DND-41 (cell line): ENCODE measurements at regions not wholly inside any gene's neighbourhood (a gene's known extent, or its start where the extent isn't known, plus 50 kb on each side); places are given as distances from the start of the nearest gene placed in this dataset.

Experiments used
- ATAC-seq: fragments of 200-7000 bp; cut with Tn5 transposase; 3 replicates; pipeline ENCODE4 v1.9.1; 2021; ENCODE audit warnings: low read depth; ENCODE audit not compliant: insufficient read depth
- DNase-seq: peaks from one replicate; pipeline ENCODE4 v3.0.0-alpha.2; 2020
- H2AFZ ChIP-seq: 2 replicates; pipeline ENCODE4 v1.6.0; 2012; ENCODE audit warnings: low read depth, low read length
- H3K27ac ChIP-seq: 2 replicates; pipeline ENCODE4 v1.5.1; 2012; ENCODE audit warnings: low read length, inconsistent platforms
- H3K27me3 ChIP-seq: fragments of 200-600 bp; sonication (generic); 2 replicates; pipeline ENCODE4 v1.6.0; 2012; ENCODE audit warnings: low read length, mild to moderate bottlenecking, inconsistent platforms; ENCODE audit not compliant: insufficient read depth, poor library complexity
- H3K36me3 ChIP-seq: 2 replicates; pipeline ENCODE4 v1.5.1; 2012; ENCODE audit warnings: low read length, inconsistent platforms; ENCODE audit not compliant: insufficient read depth
- H3K4me1 ChIP-seq: 2 replicates; pipeline ENCODE4 v1.5.1; 2012; ENCODE audit warnings: mild to moderate bottlenecking, low read length; ENCODE audit not compliant: insufficient read depth
- H3K4me2 ChIP-seq: 2 replicates; pipeline ENCODE4 v1.6.0; 2012; ENCODE audit warnings: mild to moderate bottlenecking, moderate library complexity, low read length, inconsistent platforms; ENCODE audit not compliant: insufficient read depth
- H3K4me3 ChIP-seq, 2 experiments: fragments of 200-600 bp in 1 of 2; shearing (Covaris generic) in 1 of 2; 2 replicates each; pipeline ENCODE4 v1.5.1; 2012 to 2016; ENCODE audit warnings: inconsistent platforms in 2 of 2, low read length in 2 of 2, mild to moderate bottlenecking in 2 of 2, low read depth in 1 of 2, moderate library complexity in 1 of 2
- H3K79me2 ChIP-seq: 2 replicates; pipeline ENCODE4 v1.6.0; 2012; ENCODE audit warnings: low read length, inconsistent platforms; ENCODE audit not compliant: insufficient read depth
- H3K9ac ChIP-seq: 2 replicates; pipeline ENCODE4 v1.6.0; 2012; ENCODE audit warnings: low read depth, mild to moderate bottlenecking, inconsistent platforms, low read length, moderate library complexity
- H3K9me3 ChIP-seq: 2 replicates; pipeline ENCODE4 v1.5.1; 2012; ENCODE audit warnings: low read length, moderate library complexity, mild to moderate bottlenecking, inconsistent platforms; ENCODE audit not compliant: insufficient read depth, severe bottlenecking
- H4K20me1 ChIP-seq: 2 replicates; pipeline ENCODE4 v1.6.0; 2012; ENCODE audit warnings: low read length; ENCODE audit not compliant: insufficient read depth
- CTCF ChIP-seq: IDR thresholded peaks from 2 replicates; pipeline ENCODE4 v1.5.1; 2012; ENCODE audit warnings: borderline replicate concordance, low read length, moderate library complexity, mild to moderate bottlenecking; ENCODE audit not compliant: poor library complexity, severe bottlenecking; ENCODE audit errors: extremely low read depth
- EZH2 ChIP-seq: IDR thresholded peaks from 3 replicates; pipeline ENCODE4 v1.6.1; 2012; ENCODE audit warnings: borderline replicate concordance, low read depth, mild to moderate bottlenecking, moderate library complexity, low read length, inconsistent platforms; ENCODE audit not compliant: severe bottlenecking

- no peak for TF ChIP-seq EZH2
- TF ChIP-seq CTCF: no peak
- no peak overlapping the region for H2AFZ ChIP-seq
- peaks cover 13% of the 10 kb centered on the region for H3K4me1 ChIP-seq
- H3K9me3 ChIP-seq: peaks cover 45% of the 10 kb centered on the region
- DNase-seq (no peak), ATAC-seq (no peak)
- H3K9ac ChIP-seq: no peak overlapping the region
- H4K20me1 ChIP-seq: no peaks in the 10 kb centered on the region
- H3K36me3 ChIP-seq: no peaks in the 10 kb centered on the region
- H3K4me2 ChIP-seq: no peak overlapping the region
- H3K27me3 ChIP-seq: no peaks in the 10 kb centered on the region
- no peak overlapping the region for H3K4me3 ChIP-seq
- no peaks in the 10 kb centered on the region for H3K79me2 ChIP-seq
- H3K27ac ChIP-seq: no peak overlapping the region
Measured at GRCh38 chr5:73381590-73382400, 66.8 kb downstream of the FOXD1 start.

DNA sequence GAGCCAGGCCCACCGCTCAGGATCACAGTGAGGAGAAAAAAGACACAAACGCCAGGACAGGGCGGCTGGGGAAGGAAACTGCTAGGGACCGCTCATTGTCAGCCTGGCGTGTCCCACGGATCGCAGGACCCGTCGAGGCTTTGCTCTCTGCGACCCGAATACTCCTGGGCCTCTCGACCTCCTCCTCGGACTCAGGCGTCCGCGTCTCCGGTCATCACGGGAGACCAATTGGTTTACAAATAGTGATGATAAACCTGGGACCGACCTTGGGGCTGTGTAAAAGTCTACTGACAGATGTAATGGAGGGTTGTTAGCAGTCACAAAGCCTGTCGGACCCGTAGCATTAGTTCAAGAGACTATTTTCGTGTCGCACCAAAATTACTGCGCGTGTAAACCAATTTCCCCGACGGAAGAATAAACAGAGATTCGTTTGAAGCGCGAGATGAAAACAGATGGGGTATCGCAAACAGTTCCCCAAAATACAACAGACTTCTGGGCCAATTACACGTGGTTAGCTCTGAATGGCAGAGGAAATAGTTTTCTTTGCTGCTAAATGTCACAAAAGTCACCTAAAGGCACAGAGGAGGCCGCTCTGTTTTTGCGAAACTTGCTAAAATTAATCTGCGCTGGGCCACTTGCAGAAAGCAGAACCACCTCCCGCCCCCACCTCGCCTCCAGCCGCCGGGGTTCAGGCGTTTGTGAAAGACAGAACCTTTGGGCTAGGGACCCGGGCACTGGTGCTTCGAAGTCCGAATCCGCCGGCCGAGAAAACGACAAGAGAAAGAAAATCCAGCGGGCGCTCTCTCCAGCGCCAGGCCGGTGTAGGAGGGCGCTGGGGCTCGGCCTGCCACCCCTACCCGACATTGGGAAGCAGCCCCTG is 67.6 kb downstream of the FOXD1 start:
- Histone ChIP-seq H3K79me2 (no peaks in the 10 kb centered on the region), H3K9ac (no peak overlapping the region), H3K4me1 (peaks cover 4% of the 10 kb centered on the region), H3K27ac (no peak overlapping the region), H3K36me3 (no peaks in the 10 kb centered on the region), H3K9me3 (peaks cover 40% of the 10 kb centered on the region), H4K20me1 (no peaks in the 10 kb centered on the region), H3K27me3 (no peaks in the 10 kb centered on the region), H2AFZ (no peak overlapping the region), H3K4me3 (no peak overlapping the region), H3K4me2 (no peak overlapping the region)
- TF ChIP-seq CTCF (no peak), EZH2 (no peak)
- ATAC-seq: no peak
- DNase-seq: no peak

- H3K9me3 ChIP-seq: peaks cover 32% of the 10 kb centered on the region
- no peak for ATAC-seq
- no peak for DNase-seq
- no peak overlapping the region for H3K9ac ChIP-seq
- no peak overlapping the region for H3K4me3 ChIP-seq
- no peak overlapping the region for H3K4me2 ChIP-seq
- no peaks in the 10 kb centered on the region for H4K20me1 ChIP-seq
- no peaks in the 10 kb centered on the region for H3K27me3 ChIP-seq
- no peaks in the 10 kb centered on the region for H3K36me3 ChIP-seq
- no peaks in the 10 kb centered on the region for H3K79me2 ChIP-seq
- TF ChIP-seq EZH2: no peak
- no peak for TF ChIP-seq CTCF
- no peak overlapping the region for H3K27ac ChIP-seq
- no peak overlapping the region for H2AFZ ChIP-seq
- H3K4me1 ChIP-seq: no peaks in the 10 kb centered on the region
Measured at GRCh38 chr5:73380041-73380440, 68.5 kb downstream of the FOXD1 start.
